ENCODE measurements at regions not wholly inside any gene's neighbourhood (a gene's known extent, or its start where the extent isn't known, plus 50 kb on each side); places are given as distances from the start of the nearest gene placed in this dataset.

- TF ChIP-seq POLR2AphosphoS5 (IDR thresholded peaks at IDR 0.05; ENCODE audit: low read depth, low read length), result no peak
- no peak for TF ChIP-seq POLR2A (IDR thresholded peaks at IDR 0.05; ENCODE audit: low read depth, low read length)
Observed at GRCh38 chr7:116101704-116102103, 71.1 kb upstream of the TFEC start.

Measured in GM12891 (cell line).